A549 (cell line): ENCODE measurements at regions not wholly inside any gene's neighbourhood (a gene's known extent, or its start where the extent isn't known, plus 50 kb on each side); places are given as distances from the start of the nearest gene placed in this dataset.

ENCODE experiments used
- ATAC-seq, 2 experiments: fragments of 200-7000 bp in 1 of 2; fragments of >200 bp in 1 of 2; cut with Nextera tagmentation in 1 of 2; cut with Tn5 transposase in 1 of 2; 3 replicates each; pipeline versions ENCODE4 v1.8.0 to v1.9.1; 2018 to 2020; ENCODE audit warnings: mild to moderate bottlenecking in 1 of 2, moderate library complexity in 1 of 2
- CTCF ChIA-PET: fragments of 300-600 bp; sonication (Branson Sonifier 250); formaldehyde crosslinking; extraction: SDS; loops from one replicate; lab custom pipeline; 2021; ENCODE audit warnings: antibody characterized with exemption, inconsistent platforms; lab: Yijun Ruan, JAX
- POLR2A ChIA-PET: fragments of 350-600 bp; formaldehyde crosslinking; extraction: SDS; loops from one replicate; lab custom pipeline; 2021; ENCODE audit warnings: antibody characterized with exemption, inconsistent platforms; lab: Yijun Ruan, JAX
- DNase-seq, 2 experiments: peaks; one replicate each; pipeline versions ENCODE4 v3.0.0 to v3.0.0-alpha.2; 2011 to 2016; ENCODE audit warnings: low read depth in 1 of 2, low spot score in 1 of 2
- FAIRE-seq: peaks from 2 replicates; lab custom pipeline; 2011; peaks lifted over from hg19 to GRCh38; lab: Jason Lieb, UNC
- H3K27ac ChIP-seq, 2 experiments: fragments of >200 bp; sonication (Bioruptor Twin); formaldehyde crosslinking; 3 replicates each; pipeline ENCODE4 v1.5.1; 2016 to 2017
- H3K4me1 ChIP-seq: fragments of >200 bp; sonication (Bioruptor Twin); formaldehyde crosslinking; 3 replicates; pipeline ENCODE4 v1.6.1; 2016
- H3K4me2 ChIP-seq: fragments of >200 bp; sonication (Bioruptor Twin); formaldehyde crosslinking; 3 replicates; pipeline ENCODE4 v1.6.1; 2016
- H3K4me3 ChIP-seq: fragments of >200 bp; sonication (Bioruptor Twin); formaldehyde crosslinking; 3 replicates; pipeline ENCODE4 v1.5.1; 2016
- H3K9me3 ChIP-seq: fragments of >200 bp; sonication (Bioruptor Twin); formaldehyde crosslinking; 3 replicates; pipeline ENCODE4 v1.6.1; 2016
- CEBPB ChIP-seq, 2 experiments: fragments of >200 bp in 1 of 2; sonication (Bioruptor Twin) in 1 of 2; formaldehyde crosslinking in 1 of 2; IDR thresholded peaks; 2 replicates each; pipeline ENCODE4 v1.6.1; 2012 to 2016
- CHD4 ChIP-seq: fragments of 200-600 bp; sonication (generic); IDR thresholded peaks from 2 replicates; pipeline ENCODE4 v1.6.1; 2016; ENCODE audit warnings: antibody characterized with exemption, mild to moderate bottlenecking, borderline replicate concordance
- EHF ChIP-seq: fragments of 250-450 bp; sonication (Bioruptor Pico); IDR thresholded peaks from 2 replicates; pipeline ENCODE4 v1.5.0; 2020; ENCODE audit warnings: mild to moderate bottlenecking
- EHMT2 ChIP-seq: fragments of 200-600 bp; sonication (generic); IDR thresholded peaks from 2 replicates; pipeline ENCODE4 v1.6.1; 2016; ENCODE audit warnings: antibody characterized with exemption, low read depth, mild to moderate bottlenecking, moderate library complexity
- EP300 ChIP-seq, 2 experiments: fragments of >200 bp; sonication (Bioruptor Twin); formaldehyde crosslinking; IDR thresholded peaks; 2 replicates in 1 of 2; 3 replicates in 1 of 2; pipeline ENCODE4 v1.6.1; 2016 to 2017
- ESRRA ChIP-seq: fragments of 150-350 bp; IDR thresholded peaks from 2 replicates; pipeline ENCODE4 v1.6.1; 2014; ENCODE audit warnings: mild to moderate bottlenecking, low read length, borderline replicate concordance
- HES2 ChIP-seq: fragments of >200 bp; sonication (Bioruptor Twin); formaldehyde crosslinking; IDR thresholded peaks from 2 replicates; pipeline ENCODE4 v1.6.1; 2016
- JUNB ChIP-seq: fragments of >200 bp; sonication (Bioruptor Twin); formaldehyde crosslinking; IDR thresholded peaks from 2 replicates; pipeline ENCODE4 v1.6.1; 2016
- NFE2L2 ChIP-seq: fragments of 150-350 bp; conservative IDR thresholded peaks from 2 replicates; pipeline ENCODE4 v1.6.1; 2014; ENCODE audit warnings: low read length
- RAD21 ChIP-seq, 2 experiments: fragments of >200 bp in 1 of 2; sonication (Bioruptor Twin) in 1 of 2; formaldehyde crosslinking in 1 of 2; IDR thresholded peaks in 1 of 2; conservative IDR thresholded peaks in 1 of 2; 2 replicates in 1 of 2; 3 replicates in 1 of 2; pipeline ENCODE4 v1.6.1; 2012 to 2018; ENCODE audit warnings: inconsistent platforms in 1 of 2
- RCOR1 ChIP-seq: fragments of 150-350 bp; IDR thresholded peaks from 2 replicates; pipeline ENCODE4 v1.6.1; 2014; ENCODE audit warnings: antibody characterized with exemption, low read length, low read depth
- REST ChIP-seq: fragments of 200-600 bp; sonication (generic); IDR thresholded peaks from 2 replicates; pipeline ENCODE4 v1.6.1; 2016; ENCODE audit warnings: antibody characterized with exemption, mild to moderate bottlenecking, moderate library complexity
- TP53 ChIP-seq: fragments of 250-450 bp; sonication (Bioruptor Pico); IDR thresholded peaks from 2 replicates; pipeline ENCODE4 v1.5.0; 2021; ENCODE audit warnings: mild to moderate bottlenecking, moderate library complexity
- ZNF302 ChIP-seq: fragments of 250-450 bp; sonication (Bioruptor Pico); IDR thresholded peaks from 2 replicates; pipeline ENCODE4 v1.9.0; 2021; ENCODE audit warnings: inconsistent platforms, mild to moderate bottlenecking, moderate library complexity
- WGBS: methylation state at CpG from one replicate; pipeline ENCODE4 v1.1.6; 2017; ENCODE audit errors: missing lambda C conversion rate; 5-methylcytosine and 5-hydroxymethylcytosine counted together
- TF ChIP-seq, protein P1 (sequence below): fragments of 250-450 bp; sonication (Bioruptor Pico); IDR thresholded peaks from 2 replicates; pipeline ENCODE4 v1.5.0; 2021; ENCODE audit warnings: mild to moderate bottlenecking, moderate library complexity, borderline replicate concordance
- TF ChIP-seq, protein P2 (sequence below): IDR thresholded peaks from 2 replicates; pipeline ENCODE4 v1.6.1; 2012
- TF ChIP-seq, protein P3 (sequence below): fragments of >200 bp; sonication (Bioruptor Twin); formaldehyde crosslinking; IDR thresholded peaks from 3 replicates; pipeline ENCODE4 v1.5.1; 2016

GRCh38 chr6:160926281-160927276 lies 65.0 kb upstream of the MAP3K4 start:
- no peak overlapping the region for H3K4me3 ChIP-seq
- ChIA-PET CTCF (interaction anchor here (0.6 to 12.3 kb wide), 3 partner anchors 52 to 447 kb away, joined by 3 to 223 read pairs (median 3); no protein-coding TSS in a partner anchor), POLR2A (no interaction called here)
- no peak for ATAC-seq
- no peaks in the 10 kb centered on the region for H3K4me1 ChIP-seq
- DNase-seq: no peak
- TF ChIP-seq EHMT2 (no peak), RCOR1 (no peak)
- no peak for FAIRE-seq
- no peaks in the 10 kb centered on the region for H3K9me3 ChIP-seq
- WGBS: 65% methylated on average over 26 of the region's 29 CpGs
- no peak overlapping the region for H3K4me2 ChIP-seq
- no peak overlapping the region for H3K27ac ChIP-seq

- no peak for TF ChIP-seq TP53 (CRISPR knock-in tag)
- no peak for TF ChIP-seq EHF (CRISPR knock-in tag)
- TF ChIP-seq CEBPB (IDR thresholded peaks at IDR 0.05): no peak
- TF ChIP-seq EP300 (IDR thresholded peaks at IDR 0.05): no peak
- TF ChIP-seq ESRRA: no peak
- TF ChIP-seq CHD4: no peak
- TF ChIP-seq, protein P1, sequence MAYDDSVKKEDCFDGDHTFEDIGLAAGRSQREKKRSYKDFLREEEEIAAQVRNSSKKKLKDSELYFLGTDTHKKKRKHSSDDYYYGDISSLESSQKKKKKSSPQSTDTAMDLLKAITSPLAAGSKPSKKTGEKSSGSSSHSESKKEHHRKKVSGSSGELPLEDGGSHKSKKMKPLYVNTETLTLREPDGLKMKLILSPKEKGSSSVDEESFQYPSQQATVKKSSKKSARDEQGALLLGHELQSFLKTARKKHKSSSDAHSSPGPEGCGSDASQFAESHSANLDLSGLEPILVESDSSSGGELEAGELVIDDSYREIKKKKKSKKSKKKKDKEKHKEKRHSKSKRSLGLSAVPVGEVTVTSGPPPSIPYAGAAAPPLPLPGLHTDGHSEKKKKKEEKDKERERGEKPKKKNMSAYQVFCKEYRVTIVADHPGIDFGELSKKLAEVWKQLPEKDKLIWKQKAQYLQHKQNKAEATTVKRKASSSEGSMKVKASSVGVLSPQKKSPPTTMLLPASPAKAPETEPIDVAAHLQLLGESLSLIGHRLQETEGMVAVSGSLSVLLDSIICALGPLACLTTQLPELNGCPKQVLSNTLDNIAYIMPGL (CRISPR knock-in tag): no peak
- TF ChIP-seq REST: no peak
- TF ChIP-seq RAD21 (conservative IDR thresholded peaks at IDR 0.05 in 1 of 2, IDR thresholded peaks at IDR 0.05 in 1 of 2): no peak
- TF ChIP-seq NFE2L2: no peak
- TF ChIP-seq, protein P2, sequence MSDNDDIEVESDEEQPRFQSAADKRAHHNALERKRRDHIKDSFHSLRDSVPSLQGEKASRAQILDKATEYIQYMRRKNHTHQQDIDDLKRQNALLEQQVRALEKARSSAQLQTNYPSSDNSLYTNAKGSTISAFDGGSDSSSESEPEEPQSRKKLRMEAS: no peak
- TF ChIP-seq HES2: no peak
- no peak for TF ChIP-seq JUNB
- TF ChIP-seq, protein P3, sequence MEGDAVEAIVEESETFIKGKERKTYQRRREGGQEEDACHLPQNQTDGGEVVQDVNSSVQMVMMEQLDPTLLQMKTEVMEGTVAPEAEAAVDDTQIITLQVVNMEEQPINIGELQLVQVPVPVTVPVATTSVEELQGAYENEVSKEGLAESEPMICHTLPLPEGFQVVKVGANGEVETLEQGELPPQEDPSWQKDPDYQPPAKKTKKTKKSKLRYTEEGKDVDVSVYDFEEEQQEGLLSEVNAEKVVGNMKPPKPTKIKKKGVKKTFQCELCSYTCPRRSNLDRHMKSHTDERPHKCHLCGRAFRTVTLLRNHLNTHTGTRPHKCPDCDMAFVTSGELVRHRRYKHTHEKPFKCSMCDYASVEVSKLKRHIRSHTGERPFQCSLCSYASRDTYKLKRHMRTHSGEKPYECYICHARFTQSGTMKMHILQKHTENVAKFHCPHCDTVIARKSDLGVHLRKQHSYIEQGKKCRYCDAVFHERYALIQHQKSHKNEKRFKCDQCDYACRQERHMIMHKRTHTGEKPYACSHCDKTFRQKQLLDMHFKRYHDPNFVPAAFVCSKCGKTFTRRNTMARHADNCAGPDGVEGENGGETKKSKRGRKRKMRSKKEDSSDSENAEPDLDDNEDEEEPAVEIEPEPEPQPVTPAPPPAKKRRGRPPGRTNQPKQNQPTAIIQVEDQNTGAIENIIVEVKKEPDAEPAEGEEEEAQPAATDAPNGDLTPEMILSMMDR: no peak
- no peak for TF ChIP-seq ZNF302 (CRISPR knock-in tag)
- TF ChIP-seq, all 56 proteins: peak for 0
- no peak for ATAC-seq
- H3K27ac ChIP-seq: no peak overlapping the region
- no peaks in the 10 kb centered on the region for H3K9me3 ChIP-seq
- ChIA-PET CTCF (interaction anchor here (0.7 to 12.3 kb wide), 3 partner anchors 61 to 446 kb away, joined by 3 to 223 read pairs (median 4); partner anchors contain the start of gene MAP3K4), POLR2A (no interaction called here)
- no peaks in the 10 kb centered on the region for H3K4me1 ChIP-seq
- 50% methylated on average over 2 of the region's 2 CpGs for WGBS
- no peak for DNase-seq
- FAIRE-seq: no peak
- no peak overlapping the region for H3K4me3 ChIP-seq
- H3K4me2 ChIP-seq: no peak overlapping the region
These were observed 64.2 kb upstream of the MAP3K4 start for GRCh38 chr6:160927416-160927815.
